ENCODE measurements at regions not wholly inside any gene's neighbourhood (a gene's known extent, or its start where the extent isn't known, plus 50 kb on each side); places are given as distances from the start of the nearest gene placed in this dataset.
A peak's percentile ranks its signal among the peaks of the same experiment; 100 is the strongest.

DNA sequence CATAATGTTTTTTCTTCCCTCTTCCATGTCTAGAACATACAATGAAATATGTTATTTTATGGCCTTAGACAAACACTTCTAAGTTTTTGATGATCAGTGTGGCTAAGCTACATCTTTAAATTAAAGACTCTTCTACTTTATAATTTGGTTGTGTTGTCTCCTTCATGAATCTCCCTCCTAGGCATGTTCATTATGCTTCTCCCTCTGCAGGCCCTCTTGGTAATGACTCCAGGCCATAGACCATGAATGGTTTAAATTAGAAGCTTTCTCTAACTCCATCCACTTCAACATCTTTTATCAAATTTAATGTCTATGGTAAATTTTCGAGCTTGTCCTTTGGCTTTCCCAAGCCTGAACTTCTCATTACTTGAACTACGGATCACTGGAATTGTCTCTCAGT, 342.7 kb upstream of the ADAMTS16 start:
- Mint-ChIP-seq H3K27me3 (ENCODE audit: low read depth, unreplicated experiment) (no peaks in the 10 kb centered on the region), H3K9me3 (ENCODE audit: unreplicated experiment) (peaks cover 2% of the 10 kb centered on the region), H3K4me1 (ENCODE audit: low read depth, unreplicated experiment) (peaks cover 13% of the 10 kb centered on the region), H3K4me3 (ENCODE audit: unreplicated experiment) (no peak overlapping the region), H3K36me3 (ENCODE audit: low read depth, unreplicated experiment) (no peaks in the 10 kb centered on the region), H3K27ac (ENCODE audit: unreplicated experiment) (no peak overlapping the region)
- Histone ChIP-seq H3K9me3 (ENCODE audit: insufficient read depth, low read depth, low read length) (no peaks in the 10 kb centered on the region), H3K9ac (ENCODE audit: low read length) (no peak overlapping the region), H3K27me3 (ENCODE audit: insufficient read depth, low read length) (no peaks in the 10 kb centered on the region), H3K27ac (ENCODE audit: low read depth, low read length) (no peak overlapping the region), H2AFZ (ENCODE audit: low read depth, low read length) (no peak overlapping the region), H3K4me2 (ENCODE audit: low read length) (no peak overlapping the region), H3K4me3 (ENCODE audit: insufficient read depth, low read depth, low read length) (no peak overlapping the region), H3K4me1 (ENCODE audit: insufficient read depth, low read length) (peaks cover 6% of the 10 kb centered on the region), H3K36me3 (ENCODE audit: insufficient read depth, low read length) (no peaks in the 10 kb centered on the region), H4K20me1 (ENCODE audit: insufficient read depth, low read length) (no peaks in the 10 kb centered on the region), H3K79me2 (ENCODE audit: insufficient read depth, low read length) (no peaks in the 10 kb centered on the region)
- TF ChIP-seq, protein P1, sequence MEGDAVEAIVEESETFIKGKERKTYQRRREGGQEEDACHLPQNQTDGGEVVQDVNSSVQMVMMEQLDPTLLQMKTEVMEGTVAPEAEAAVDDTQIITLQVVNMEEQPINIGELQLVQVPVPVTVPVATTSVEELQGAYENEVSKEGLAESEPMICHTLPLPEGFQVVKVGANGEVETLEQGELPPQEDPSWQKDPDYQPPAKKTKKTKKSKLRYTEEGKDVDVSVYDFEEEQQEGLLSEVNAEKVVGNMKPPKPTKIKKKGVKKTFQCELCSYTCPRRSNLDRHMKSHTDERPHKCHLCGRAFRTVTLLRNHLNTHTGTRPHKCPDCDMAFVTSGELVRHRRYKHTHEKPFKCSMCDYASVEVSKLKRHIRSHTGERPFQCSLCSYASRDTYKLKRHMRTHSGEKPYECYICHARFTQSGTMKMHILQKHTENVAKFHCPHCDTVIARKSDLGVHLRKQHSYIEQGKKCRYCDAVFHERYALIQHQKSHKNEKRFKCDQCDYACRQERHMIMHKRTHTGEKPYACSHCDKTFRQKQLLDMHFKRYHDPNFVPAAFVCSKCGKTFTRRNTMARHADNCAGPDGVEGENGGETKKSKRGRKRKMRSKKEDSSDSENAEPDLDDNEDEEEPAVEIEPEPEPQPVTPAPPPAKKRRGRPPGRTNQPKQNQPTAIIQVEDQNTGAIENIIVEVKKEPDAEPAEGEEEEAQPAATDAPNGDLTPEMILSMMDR (IDR thresholded peaks at IDR 0.05; ENCODE audit: insufficient read depth, low read depth, low read length): no peak
- TF ChIP-seq EZH2 (IDR thresholded peaks at IDR 0.05; ENCODE audit: insufficient read depth, low read length): no peak
- FAIRE-seq (no peak), DNase-seq (ENCODE audit: low read depth) (no peak)

DNA sequence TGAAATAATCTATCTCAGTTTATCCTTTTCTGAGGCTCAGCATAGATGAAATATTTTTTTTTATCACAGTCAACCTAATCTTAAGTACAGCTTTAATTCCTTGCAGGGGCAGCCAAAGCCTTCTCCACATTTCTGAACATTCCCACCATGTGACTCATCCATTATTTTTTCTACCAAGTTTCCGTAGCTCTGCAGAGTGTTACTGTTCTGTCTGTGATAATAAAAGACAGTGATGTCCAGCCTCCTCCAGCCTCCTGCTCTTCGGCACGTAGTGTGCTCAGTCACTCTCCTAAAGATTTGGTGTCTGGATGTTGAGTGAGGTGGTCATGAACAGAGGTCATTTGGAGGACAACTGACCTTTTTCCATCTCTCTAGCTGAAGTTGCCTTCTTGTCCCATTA, 338.1 kb upstream of the ADAMTS16 start:
- no peaks in the 10 kb centered on the region for H3K36me3 ChIP-seq (ENCODE audit: insufficient read depth, low read length)
- peak; percentile 37 for DNase-seq (ENCODE audit: low read depth)
- H3K79me2 ChIP-seq (ENCODE audit: insufficient read depth, low read length): no peaks in the 10 kb centered on the region
- H3K4me1 ChIP-seq (ENCODE audit: insufficient read depth, low read length): peaks cover 6% of the 10 kb centered on the region
- H3K4me1 Mint-ChIP-seq (ENCODE audit: low read depth, unreplicated experiment): peaks cover 14% of the 10 kb centered on the region
- no peak overlapping the region for H3K4me3 Mint-ChIP-seq (ENCODE audit: unreplicated experiment)
- peaks cover 2% of the 10 kb centered on the region for H3K9me3 Mint-ChIP-seq (ENCODE audit: unreplicated experiment)
- no peak overlapping the region for H3K9ac ChIP-seq (ENCODE audit: low read length)
- no peaks in the 10 kb centered on the region for H3K36me3 Mint-ChIP-seq (ENCODE audit: low read depth, unreplicated experiment)
- H3K27ac Mint-ChIP-seq (ENCODE audit: unreplicated experiment): no peak overlapping the region
- H3K4me2 ChIP-seq (ENCODE audit: low read length): peak overlapping the region; percentile 53
- H3K27ac ChIP-seq (ENCODE audit: low read depth, low read length): no peak overlapping the region
- H3K4me3 ChIP-seq (ENCODE audit: insufficient read depth, low read depth, low read length): no peak overlapping the region
- no peaks in the 10 kb centered on the region for H3K27me3 Mint-ChIP-seq (ENCODE audit: low read depth, unreplicated experiment)
- H4K20me1 ChIP-seq (ENCODE audit: insufficient read depth, low read length): no peaks in the 10 kb centered on the region
- no peaks in the 10 kb centered on the region for H3K9me3 ChIP-seq (ENCODE audit: insufficient read depth, low read depth, low read length)
- no peaks in the 10 kb centered on the region for H3K27me3 ChIP-seq (ENCODE audit: insufficient read depth, low read length)
- no peak for FAIRE-seq
- no peak for TF ChIP-seq EZH2 (IDR thresholded peaks at IDR 0.05; ENCODE audit: insufficient read depth, low read length)
- TF ChIP-seq, protein P1 (IDR thresholded peaks at IDR 0.05; ENCODE audit: insufficient read depth, low read depth, low read length): no peak
- no peak overlapping the region for H2AFZ ChIP-seq (ENCODE audit: low read depth, low read length)

DNA sequence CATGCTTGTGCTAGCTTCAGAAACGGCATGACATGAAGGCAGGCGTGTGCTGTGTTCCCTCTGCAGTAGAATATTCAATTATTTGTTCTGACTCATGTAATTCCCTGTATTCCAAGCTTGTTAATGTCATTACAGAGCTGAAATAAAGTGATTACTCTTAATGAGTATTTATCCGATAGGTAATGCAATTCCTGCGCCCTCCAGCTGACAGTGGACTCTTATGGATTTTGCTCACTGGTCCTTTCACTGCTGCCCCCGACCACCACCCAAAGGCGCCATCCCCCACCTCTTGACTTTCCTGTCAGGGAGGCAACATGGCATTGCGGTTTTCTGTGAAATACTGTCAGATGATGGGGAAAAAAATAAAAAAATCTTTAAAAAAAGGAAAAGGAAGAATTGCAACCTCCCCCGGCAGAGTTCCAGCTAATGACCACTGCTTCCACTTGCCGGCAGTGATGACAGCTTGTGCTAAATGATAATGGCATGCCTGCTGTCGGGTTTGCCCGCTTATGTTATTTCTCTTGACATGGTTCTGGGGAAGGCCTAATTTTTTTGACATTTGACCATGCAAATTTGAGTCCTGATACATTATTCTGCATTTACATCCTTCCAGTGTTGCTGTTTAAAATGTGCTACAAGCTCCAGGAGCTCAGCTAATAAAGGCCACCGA, 335.3 kb upstream of the ADAMTS16 start:
- Histone ChIP-seq H3K9ac (ENCODE audit: low read length) (no peak overlapping the region), H4K20me1 (ENCODE audit: insufficient read depth, low read length) (no peaks in the 10 kb centered on the region), H3K4me2 (ENCODE audit: low read length) (no peak overlapping the region), H3K27ac (ENCODE audit: low read depth, low read length) (no peak overlapping the region), H3K9me3 (ENCODE audit: insufficient read depth, low read depth, low read length) (no peaks in the 10 kb centered on the region), H3K4me1 (ENCODE audit: insufficient read depth, low read length) (peaks cover 6% of the 10 kb centered on the region), H3K36me3 (ENCODE audit: insufficient read depth, low read length) (no peaks in the 10 kb centered on the region), H3K27me3 (ENCODE audit: insufficient read depth, low read length) (no peaks in the 10 kb centered on the region), H3K4me3 (ENCODE audit: insufficient read depth, low read depth, low read length) (no peak overlapping the region), H2AFZ (ENCODE audit: low read depth, low read length) (no peak overlapping the region), H3K79me2 (ENCODE audit: insufficient read depth, low read length) (no peaks in the 10 kb centered on the region)
- Mint-ChIP-seq H3K36me3 (ENCODE audit: low read depth, unreplicated experiment) (no peaks in the 10 kb centered on the region), H3K4me1 (ENCODE audit: low read depth, unreplicated experiment) (peaks cover 14% of the 10 kb centered on the region), H3K9me3 (ENCODE audit: unreplicated experiment) (peaks cover 2% of the 10 kb centered on the region), H3K27me3 (ENCODE audit: low read depth, unreplicated experiment) (no peaks in the 10 kb centered on the region), H3K27ac (ENCODE audit: unreplicated experiment) (no peak overlapping the region), H3K4me3 (ENCODE audit: unreplicated experiment) (no peak overlapping the region)
- no peak for FAIRE-seq
- TF ChIP-seq, protein P1 (IDR thresholded peaks at IDR 0.05; ENCODE audit: insufficient read depth, low read depth, low read length): no peak
- TF ChIP-seq EZH2 (IDR thresholded peaks at IDR 0.05; ENCODE audit: insufficient read depth, low read length): no peak
- no peak for DNase-seq (ENCODE audit: low read depth)
